Suprapubic skin (tissue), 4 donors: ENCODE measurements at regions not wholly inside any gene's neighbourhood (a gene's known extent, or its start where the extent isn't known, plus 50 kb on each side); places are given as distances from the start of the nearest gene placed in this dataset.

Experiments used
- DNase-seq, 2 donors: peaks; one replicate each; pipeline ENCODE4 v3.0.0-alpha.2; 2019; ENCODE audit warnings: low spot score in 2 of 2
- H3K27ac ChIP-seq: fragments of 200-600 bp; sonication (generic); one replicate; pipeline ENCODE4 v1.5.1; 2019
- H3K27me3 ChIP-seq: fragments of 200-600 bp; sonication (generic); one replicate; pipeline ENCODE4 v1.5.1; 2019
- H3K36me3 ChIP-seq: fragments of 200-600 bp; sonication (generic); one replicate; pipeline ENCODE4 v1.5.1; 2019
- H3K4me1 ChIP-seq: fragments of 200-600 bp; sonication (generic); one replicate; pipeline ENCODE4 v1.5.1; 2019
- H3K4me3 ChIP-seq: fragments of 200-600 bp; sonication (generic); one replicate; pipeline ENCODE4 v1.5.1; 2019; ENCODE audit warnings: mild to moderate bottlenecking
- H3K9me3 ChIP-seq: fragments of 200-600 bp; sonication (generic); one replicate; pipeline ENCODE4 v1.5.1; 2019
- CTCF ChIP-seq, 2 donors: fragments of 200-600 bp in 1 of 2; fragments of 450-650 bp in 1 of 2; sonication (generic) in 1 of 2; IDR thresholded peaks; one replicate each; pipeline ENCODE4 v1.5.1; 2016 to 2019; ENCODE audit warnings: antibody characterized with exemption in 2 of 2, mild to moderate bottlenecking in 1 of 2, moderate library complexity in 1 of 2
- EP300 ChIP-seq: sonication (generic); formaldehyde crosslinking; IDR thresholded peaks from one replicate; pipeline ENCODE4 v1.6.1; 2017; ENCODE audit warnings: antibody characterized with exemption
- POLR2A ChIP-seq, 2 donors: fragments of 450-650 bp; IDR thresholded peaks; one replicate each; pipeline ENCODE4 v1.6.1; 2017; ENCODE audit warnings: antibody characterized with exemption in 2 of 2, mild to moderate bottlenecking in 2 of 2, moderate library complexity in 2 of 2
- POLR2AphosphoS5 ChIP-seq, 3 donors: sonication (generic); formaldehyde crosslinking; IDR thresholded peaks; one replicate each; pipeline ENCODE4 v1.6.1; 2017; ENCODE audit warnings: antibody characterized with exemption in 3 of 3
- WGBS: methylation state at CpG from one replicate; pipeline ENCODE4 v1.1.5; 2018; 5-methylcytosine and 5-hydroxymethylcytosine counted together

- TF ChIP-seq CTCF (IDR thresholded peaks at IDR 0.05), result no peak
- no peak for TF ChIP-seq POLR2AphosphoS5 (IDR thresholded peaks at IDR 0.05)
- TF ChIP-seq EP300, result no peak
- no peak for TF ChIP-seq POLR2A (IDR thresholded peaks at IDR 0.05)
- no peak for DNase-seq
- H3K27me3 ChIP-seq, result no peaks in the 10 kb centered on the region
- no peak overlapping the region for H3K4me3 ChIP-seq
- no peaks in the 10 kb centered on the region for H3K9me3 ChIP-seq
- WGBS, result 78% methylated on average over 10 of the region's 10 CpGs
- H3K4me1 ChIP-seq, result peaks cover 18% of the 10 kb centered on the region
- no peak overlapping the region for H3K27ac ChIP-seq
- no peaks in the 10 kb centered on the region for H3K36me3 ChIP-seq
These were observed 76.9 kb upstream of the YWHAQ start for GRCh38 chr2:9707611-9708160.

GRCh38 chr2:9708683-9709538 lies 78.1 kb upstream of the YWHAQ start:
- H3K36me3 ChIP-seq, result no peaks in the 10 kb centered on the region
- no peaks in the 10 kb centered on the region for H3K9me3 ChIP-seq
- TF ChIP-seq POLR2AphosphoS5 (IDR thresholded peaks at IDR 0.05), result no peak
- no peak for TF ChIP-seq EP300
- no peak for TF ChIP-seq CTCF (IDR thresholded peaks at IDR 0.05)
- no peak for TF ChIP-seq POLR2A (IDR thresholded peaks at IDR 0.05)
- peaks cover 6% of the 10 kb centered on the region for H3K4me1 ChIP-seq
- H3K4me3 ChIP-seq, result no peak overlapping the region
- 78% methylated on average over 13 of the region's 15 CpGs for WGBS
- H3K27me3 ChIP-seq, result no peaks in the 10 kb centered on the region
- H3K27ac ChIP-seq, result no peak overlapping the region
- DNase-seq, result no peak

- peak in 1 of 2 donors; percentile 49 for DNase-seq
- no peak overlapping the region for H3K27ac ChIP-seq
- WGBS, result 87% methylated on average over 11 of the region's 11 CpGs
- H3K27me3 ChIP-seq, result no peaks in the 10 kb centered on the region
- H3K9me3 ChIP-seq, result no peaks in the 10 kb centered on the region
- H3K4me1 ChIP-seq, result peaks cover 5% of the 10 kb centered on the region
- H3K36me3 ChIP-seq, result no peaks in the 10 kb centered on the region
- TF ChIP-seq POLR2A (IDR thresholded peaks at IDR 0.05) (no peak), CTCF (IDR thresholded peaks at IDR 0.05) (no peak), POLR2AphosphoS5 (IDR thresholded peaks at IDR 0.05) (no peak)
- no peak overlapping the region for H3K4me3 ChIP-seq
These were observed 78.9 kb upstream of the YWHAQ start for GRCh38 chr2:9709539-9710285.

GRCh38 chr2:9710311-9710710 lies 79.5 kb upstream of the YWHAQ start:
- no peak for TF ChIP-seq EP300
- TF ChIP-seq CTCF (IDR thresholded peaks at IDR 0.05), result no peak
- TF ChIP-seq POLR2AphosphoS5 (IDR thresholded peaks at IDR 0.05), result no peak
- TF ChIP-seq POLR2A (IDR thresholded peaks at IDR 0.05), result no peak
- WGBS, result 76% methylated on average over 7 of the region's 7 CpGs
- Histone ChIP-seq H3K27ac (no peak overlapping the region), H3K9me3 (no peaks in the 10 kb centered on the region), H3K36me3 (no peaks in the 10 kb centered on the region), H3K4me1 (peaks cover 5% of the 10 kb centered on the region), H3K4me3 (no peak overlapping the region), H3K27me3 (no peaks in the 10 kb centered on the region)
- DNase-seq, result no peak

GRCh38 chr2:9712263-9712662 lies 81.5 kb upstream of the YWHAQ start:
- no peaks in the 10 kb centered on the region for H3K27me3 ChIP-seq
- WGBS, result 90% methylated on average over 11 of the region's 11 CpGs
- TF ChIP-seq POLR2A (IDR thresholded peaks at IDR 0.05) (no peak), CTCF (IDR thresholded peaks at IDR 0.05) (no peak), POLR2AphosphoS5 (IDR thresholded peaks at IDR 0.05) (no peak), EP300 (no peak)
- no peaks in the 10 kb centered on the region for H3K9me3 ChIP-seq
- no peak overlapping the region for H3K4me3 ChIP-seq
- H3K36me3 ChIP-seq, result no peaks in the 10 kb centered on the region
- H3K4me1 ChIP-seq, result peaks cover 5% of the 10 kb centered on the region
- DNase-seq, result no peak
- no peak overlapping the region for H3K27ac ChIP-seq
